NOMO-1 treated with DMSO at 0.1 percent for 48 hours (cell line): ENCODE measurements at regions not wholly inside any gene's neighbourhood (a gene's known extent, or its start where the extent isn't known, plus 50 kb on each side); places are given as distances from the start of the nearest gene placed in this dataset.
A peak's percentile ranks its signal among the peaks of the same experiment; 100 is the strongest.

Experiments
- DNase-seq: peaks from one replicate; lab custom pipeline; 2025; ENCODE audit not compliant: unreplicated experiment; lab: John Stamatoyannopoulos, UW

DNA sequence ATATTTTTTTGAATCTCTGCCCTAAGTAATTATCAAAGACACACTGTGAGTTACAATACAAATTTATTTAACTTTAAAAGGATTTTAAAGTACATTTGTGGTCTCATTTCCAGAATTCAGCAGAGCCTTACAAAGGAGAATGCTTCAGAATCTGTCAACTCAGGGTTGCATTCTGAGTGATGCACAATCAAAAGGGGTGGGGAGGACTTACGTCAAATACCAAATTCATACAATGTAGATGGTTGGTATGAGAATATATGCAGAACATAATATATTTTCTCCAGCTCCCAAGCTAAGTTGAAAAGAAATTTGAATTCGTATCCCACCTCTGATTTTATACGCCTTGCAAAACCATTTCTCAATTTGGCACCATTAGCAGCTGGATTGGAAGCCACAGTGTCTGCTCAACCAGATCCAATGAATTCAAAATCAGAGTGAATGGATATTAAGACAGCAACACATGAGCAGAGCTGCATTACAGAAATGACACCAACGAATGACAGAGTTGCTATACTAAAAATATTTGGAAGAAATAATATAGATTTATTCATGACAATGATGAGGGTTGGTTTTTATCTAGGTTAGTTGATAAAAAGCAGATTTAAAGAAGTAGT lies 110.4 kb upstream of the CFAP20DC start:
- no peak for DNase-seq

GRCh38 chr3:59153648-59154047 lies 103.8 kb upstream of the CFAP20DC start:
- no peak for DNase-seq

DNA sequence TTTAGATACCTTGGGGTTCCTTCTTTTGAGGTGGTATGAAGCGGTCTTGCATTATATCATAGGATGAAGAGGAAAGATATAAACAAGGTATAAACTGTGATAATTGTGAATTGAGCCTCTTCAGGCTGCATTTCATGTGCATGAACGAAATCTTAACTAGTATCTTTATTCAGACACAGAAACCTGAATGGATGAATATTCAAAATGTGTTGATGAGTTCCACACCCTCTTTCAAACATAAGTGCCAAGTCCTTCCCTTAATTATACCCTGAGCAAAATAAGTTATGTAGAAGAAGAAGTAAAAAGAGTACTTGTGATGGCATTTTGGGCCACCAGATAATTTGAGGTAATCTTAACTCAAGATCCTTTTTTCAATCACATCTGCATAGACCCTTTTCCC lies 103.1 kb upstream of the CFAP20DC start:
- DNase-seq, result no peak

DNA sequence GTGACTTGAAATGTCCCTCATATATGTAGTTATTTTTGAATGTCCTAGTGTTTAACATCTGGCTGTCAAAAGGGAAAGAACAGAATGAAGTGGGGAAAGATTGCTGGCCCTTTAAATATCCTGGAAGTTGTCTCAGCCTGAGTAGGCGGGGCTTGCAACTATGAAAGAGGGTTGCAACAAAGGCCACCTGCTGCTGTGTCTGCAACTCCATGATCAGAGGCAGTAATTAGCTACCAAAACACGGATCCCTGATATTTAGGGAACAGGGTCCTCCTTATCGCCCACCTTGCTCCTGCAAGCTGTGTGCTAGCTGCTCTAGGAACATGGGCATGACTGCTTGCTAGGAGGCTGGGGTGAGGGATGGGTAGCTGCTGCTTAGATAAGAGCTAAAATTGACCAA lies 100.2 kb upstream of the CFAP20DC start:
- no peak for DNase-seq

DNA sequence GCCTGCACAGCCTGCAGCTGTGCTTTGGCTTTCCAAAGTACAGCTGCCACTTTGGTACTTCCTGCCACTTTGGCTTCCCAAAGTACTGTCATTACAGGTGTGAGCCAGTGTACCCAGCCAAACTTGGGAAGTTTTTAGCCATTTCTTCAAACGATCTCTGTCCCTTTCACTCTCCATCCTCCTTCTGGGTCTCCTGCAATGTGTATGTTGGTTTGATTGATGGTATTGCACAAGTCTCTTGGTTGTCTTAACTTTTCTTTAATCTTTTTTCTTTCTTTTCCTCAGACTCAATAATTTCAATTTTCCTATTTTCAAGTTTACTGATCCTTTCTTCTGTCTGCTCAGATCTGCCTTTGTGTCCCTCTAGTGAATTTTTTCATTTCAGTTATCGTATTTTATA lies 99.3 kb upstream of the CFAP20DC start:
- no peak for DNase-seq

GRCh38 chr3:59143447-59143846 lies 93.6 kb upstream of the CFAP20DC start:
- DNase-seq, result no peak

DNA sequence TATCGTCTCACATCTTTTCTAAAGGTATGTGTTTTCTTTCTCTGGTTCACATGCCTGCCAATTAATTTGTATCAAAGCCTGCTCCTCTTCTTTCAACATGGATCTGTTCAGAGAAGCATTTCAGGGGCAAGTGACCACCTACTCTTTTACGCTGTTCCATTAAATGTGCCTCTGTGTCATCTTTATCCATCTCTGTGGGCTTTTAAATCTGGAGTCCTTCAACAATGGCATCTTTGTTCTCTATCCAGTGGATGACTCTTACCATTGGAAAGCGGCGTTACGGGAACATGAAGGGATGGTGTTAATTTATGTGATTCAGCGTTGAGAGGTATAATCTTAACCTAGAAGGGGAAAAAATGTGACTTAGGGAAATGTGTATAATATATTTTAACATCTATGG lies 92.7 kb upstream of the CFAP20DC start:
- DNase-seq, result no peak

- DNase-seq, result no peak
Observed at GRCh38 chr3:59138966-59139365, 89.1 kb upstream of the CFAP20DC start.

DNA sequence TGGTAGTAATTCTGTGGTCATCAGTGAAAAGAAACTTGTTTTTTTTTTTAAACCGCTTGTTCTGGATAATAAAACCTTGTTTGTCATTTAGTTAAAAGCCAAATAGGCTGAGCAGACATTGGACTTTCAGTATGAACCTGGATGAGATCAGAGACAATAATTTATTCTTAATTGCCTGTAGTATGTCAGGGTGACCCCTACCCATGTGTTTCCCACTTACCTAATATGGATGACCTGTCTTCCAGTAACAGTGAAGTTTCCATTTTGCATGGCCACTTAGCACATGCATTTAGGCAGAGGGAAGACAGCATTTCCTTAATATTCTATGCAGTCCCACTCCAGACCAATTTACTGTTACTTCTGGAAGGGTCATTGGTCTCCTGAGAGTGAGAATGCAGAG lies 87.6 kb upstream of the CFAP20DC start:
- no peak for DNase-seq

DNA sequence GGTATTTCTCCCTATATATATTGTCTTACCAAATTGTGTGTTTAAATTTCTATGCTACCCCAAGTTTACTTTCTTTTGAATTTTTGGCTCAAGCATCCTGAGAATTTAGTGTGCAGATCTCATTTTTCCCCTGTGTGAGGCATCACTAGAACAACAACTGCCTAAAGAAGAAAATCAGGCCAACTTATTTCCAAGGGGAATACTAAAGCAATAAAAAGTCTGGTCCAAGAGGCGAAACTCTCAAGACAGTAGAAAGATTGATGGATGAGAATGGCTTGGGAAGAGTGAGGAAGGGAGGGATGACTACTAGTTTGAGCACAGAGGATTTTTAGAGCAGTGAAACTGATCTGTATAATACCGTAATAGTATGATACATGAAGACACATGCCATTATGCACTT lies 86.3 kb upstream of the CFAP20DC start:
- DNase-seq, result no peak

DNA sequence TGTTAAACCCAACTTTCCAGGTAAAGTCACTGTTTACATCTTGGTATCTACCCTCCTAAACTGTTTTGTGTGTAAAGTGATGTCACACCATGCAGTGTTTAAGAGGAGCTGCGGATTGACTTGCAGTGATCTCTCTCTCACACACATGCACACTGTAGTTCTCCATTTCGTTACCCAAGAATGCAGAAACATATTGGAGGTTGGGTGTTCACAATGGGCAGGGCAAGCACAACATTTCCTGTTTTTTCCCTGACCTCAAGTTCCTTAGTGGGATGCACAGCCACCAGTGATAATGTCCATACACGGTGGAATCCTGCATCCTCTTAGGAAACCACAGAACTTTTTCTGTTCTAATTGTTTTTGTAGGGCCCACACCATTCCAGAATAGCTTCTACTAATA lies 85.3 kb upstream of the CFAP20DC start:
- no peak for DNase-seq

- peak; percentile 27 for DNase-seq
Observed at GRCh38 chr3:59133311-59133710, 83.5 kb upstream of the CFAP20DC start.

DNA sequence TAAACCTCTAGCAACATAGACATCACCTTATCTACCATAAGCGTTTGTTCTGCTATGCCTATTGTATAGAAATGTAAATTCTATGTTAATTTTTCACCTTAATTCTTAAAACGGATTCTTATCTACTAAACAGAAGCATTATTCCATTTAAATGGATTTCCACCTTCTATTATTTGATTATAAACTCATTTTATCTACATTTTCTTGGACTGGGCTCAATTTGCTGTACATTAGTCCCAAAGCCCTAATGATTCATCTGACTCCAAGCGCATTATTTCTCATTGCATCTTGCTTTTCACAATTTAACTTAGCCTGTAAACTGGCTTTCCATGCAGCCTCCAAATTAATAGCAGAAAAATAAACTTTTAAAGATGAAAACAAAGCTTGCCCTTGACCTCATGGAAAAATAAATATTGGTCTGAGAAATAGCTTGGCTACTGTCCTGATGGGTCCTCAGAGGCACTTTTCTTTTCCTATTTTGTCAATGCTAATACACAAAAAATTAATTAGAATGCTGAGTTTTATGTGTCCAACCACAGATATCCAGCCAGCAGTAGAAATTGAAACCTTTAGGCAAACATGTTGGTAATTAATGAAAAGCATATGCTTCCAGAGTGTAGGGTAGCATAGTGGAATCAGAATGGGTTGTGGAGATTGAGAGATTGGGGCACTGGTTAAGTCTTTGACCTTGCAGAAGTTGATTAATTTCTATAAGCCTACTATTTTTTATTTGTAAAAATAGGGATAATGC lies 81.4 kb upstream of the CFAP20DC start:
- no peak for DNase-seq

- DNase-seq, result no peak
Observed at GRCh38 chr3:59128685-59129084, 78.9 kb upstream of the CFAP20DC start.

GRCh38 chr3:59127071-59127470 lies 77.2 kb upstream of the CFAP20DC start:
- DNase-seq, result no peak

DNA sequence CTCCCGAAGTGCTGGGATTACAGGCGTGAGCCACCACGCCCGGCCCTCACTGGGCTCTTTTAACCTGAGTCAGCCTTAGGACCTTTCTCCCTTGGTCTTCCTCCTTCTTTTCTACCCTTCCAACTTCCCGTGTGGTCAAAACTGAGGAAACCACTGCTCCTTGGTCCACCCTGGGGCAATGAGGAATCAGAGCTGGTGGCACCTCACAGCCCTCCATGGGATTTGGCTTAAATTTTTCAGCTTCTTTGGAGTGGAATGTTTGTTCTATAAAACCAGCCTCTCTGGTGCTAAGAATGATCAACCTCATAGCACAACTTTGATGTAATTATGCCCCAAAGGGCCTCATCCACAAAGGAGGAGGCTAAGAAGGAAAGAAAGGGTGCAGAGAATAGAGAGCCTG lies 76.6 kb upstream of the CFAP20DC start:
- no peak for DNase-seq

DNA sequence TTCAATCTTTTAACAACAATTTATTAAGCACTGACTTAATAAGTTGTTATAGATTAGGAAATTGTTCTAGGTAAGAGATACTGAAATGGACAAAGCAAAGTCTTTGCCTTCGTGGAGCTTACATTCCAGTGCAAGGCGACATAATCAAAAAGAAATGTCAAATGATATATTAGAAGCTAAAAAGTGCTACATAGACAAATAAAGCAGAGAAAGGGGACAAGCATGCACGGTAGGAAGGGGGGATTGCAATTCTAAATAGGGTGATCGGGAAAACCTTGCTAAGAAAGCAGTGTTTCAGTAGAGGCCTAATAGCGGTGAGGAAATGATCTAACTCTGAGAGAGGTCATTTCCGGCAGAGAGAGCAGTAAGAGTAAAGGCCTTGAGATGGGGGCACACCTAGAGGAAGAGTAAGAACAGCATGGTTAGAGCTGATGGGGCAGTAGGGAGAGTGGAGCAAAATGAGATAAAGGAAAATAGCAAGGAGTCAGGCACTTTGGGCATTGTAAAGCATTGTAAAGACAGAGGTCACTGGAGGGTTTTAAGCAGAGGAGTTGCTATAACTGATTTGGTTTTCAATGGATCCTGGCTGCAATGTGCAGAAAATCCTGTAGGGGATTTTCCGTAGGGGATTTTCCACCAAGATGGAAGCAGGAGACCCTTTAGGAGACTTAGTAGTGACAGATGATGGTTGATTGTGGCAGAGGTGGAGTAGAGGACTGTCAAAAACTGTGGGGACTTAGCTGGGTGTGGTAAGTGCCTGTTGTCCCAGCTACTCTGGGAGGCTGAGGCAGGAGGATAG lies 71.7 kb upstream of the CFAP20DC start:
- DNase-seq, result no peak

DNA sequence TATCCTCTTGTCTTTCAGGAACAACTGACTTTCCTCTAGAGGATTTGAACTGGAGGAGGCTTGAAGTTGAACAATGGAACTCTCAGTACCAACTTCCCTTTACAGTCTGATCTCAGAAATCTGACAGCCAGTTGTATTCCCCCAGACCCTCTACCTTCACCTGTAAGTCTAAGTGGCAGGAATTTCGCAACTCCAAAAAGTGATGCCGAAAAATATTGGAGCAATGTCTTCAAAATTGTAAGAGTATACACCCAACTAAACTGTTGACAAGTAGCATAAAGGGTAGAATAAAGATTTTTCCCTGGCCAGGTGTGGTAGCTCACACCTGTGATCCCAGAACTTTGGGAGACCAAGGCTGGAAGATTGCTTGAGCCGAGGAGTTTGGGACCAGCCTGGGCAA lies 69.1 kb upstream of the CFAP20DC start:
- no peak for DNase-seq

DNA sequence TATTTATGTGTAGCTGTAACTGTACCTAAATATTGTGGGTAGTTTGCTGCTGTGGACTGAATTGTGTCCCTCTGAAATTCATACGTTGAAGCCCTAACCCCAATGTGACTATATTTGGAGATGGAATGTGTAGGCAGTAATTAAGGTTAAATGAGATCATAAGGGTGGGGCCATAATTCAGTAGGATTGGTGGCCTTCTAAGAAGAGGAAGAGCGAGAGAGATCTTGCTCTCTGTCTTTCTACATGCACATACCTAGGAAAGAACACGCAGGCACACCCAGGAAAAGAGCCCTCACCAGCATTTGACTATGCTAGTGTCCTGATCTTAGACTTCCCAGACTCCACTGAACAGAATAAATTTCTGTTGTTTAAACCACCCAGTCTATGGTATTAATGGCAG lies 67.6 kb upstream of the CFAP20DC start:
- no peak for DNase-seq

GRCh38 chr3:59116233-59116537 lies 66.4 kb upstream of the CFAP20DC start:
- no peak for DNase-seq

GRCh38 chr3:59115364-59116232 lies 65.8 kb upstream of the CFAP20DC start:
- no peak for DNase-seq
